ENCODE measurements at regions not wholly inside any gene's neighbourhood (a gene's known extent, or its start where the extent isn't known, plus 50 kb on each side); places are given as distances from the start of the nearest gene placed in this dataset.
"Not testable (repeated sequence)": the region's sequence is repeated elsewhere in the genome, so short reads cannot be mapped to it uniquely, and the experiment has no call there.

- no peak for DNase-seq (ENCODE audit: low spot score)
These were observed 211.9 kb upstream of the PRICKLE2 start for GRCh38 chr3:64437131-64437530.

GRCh38 chr3:64435023-64435422, 209.8 kb upstream of the PRICKLE2 start:
- not testable (repeated sequence) for DNase-seq (ENCODE audit: low spot score)

GRCh38 chr3:64432870-64433269, 207.6 kb upstream of the PRICKLE2 start:
- no peak for DNase-seq (ENCODE audit: low spot score)

GRCh38 chr3:64431526-64432091, 206.3 kb upstream of the PRICKLE2 start:
- no peak for DNase-seq (ENCODE audit: low spot score)

- DNase-seq (ENCODE audit: low spot score) = no peak
These were observed 202.4 kb upstream of the PRICKLE2 start for GRCh38 chr3:64427671-64428070.

- DNase-seq (ENCODE audit: low spot score) = no peak
These were observed 201.3 kb upstream of the PRICKLE2 start for GRCh38 chr3:64426551-64426950.

- no peak for DNase-seq (ENCODE audit: low spot score)
These were observed 197.7 kb upstream of the PRICKLE2 start for GRCh38 chr3:64422932-64423331.

- DNase-seq (ENCODE audit: low spot score) = no peak
These were observed 196.9 kb upstream of the PRICKLE2 start for GRCh38 chr3:64422192-64422591.

- DNase-seq (ENCODE audit: low spot score) = no peak
These were observed 192.6 kb upstream of the PRICKLE2 start for GRCh38 chr3:64417816-64418215.

- DNase-seq (ENCODE audit: low spot score) = no peak
These were observed 188.8 kb upstream of the PRICKLE2 start for GRCh38 chr3:64414043-64414442.

GRCh38 chr3:64411101-64411500, 185.8 kb upstream of the PRICKLE2 start:
- no peak for DNase-seq (ENCODE audit: low spot score)

GRCh38 chr3:64410226-64410625, 185.0 kb upstream of the PRICKLE2 start:
- DNase-seq (ENCODE audit: low spot score) = no peak

GRCh38 chr3:64408770-64409169, 183.5 kb upstream of the PRICKLE2 start:
- DNase-seq (ENCODE audit: low spot score) = no peak

GRCh38 chr3:64406271-64406670, 181.0 kb upstream of the PRICKLE2 start:
- no peak for DNase-seq (ENCODE audit: low spot score)

GRCh38 chr3:64405211-64405835, 180.1 kb upstream of the PRICKLE2 start:
- no peak for DNase-seq (ENCODE audit: low spot score)

GRCh38 chr3:64400706-64401105, 175.4 kb upstream of the PRICKLE2 start:
- no peak for DNase-seq (ENCODE audit: low spot score)

- peak; percentile 34 for DNase-seq (ENCODE audit: low spot score)
These were observed 174.0 kb upstream of the PRICKLE2 start for GRCh38 chr3:64399205-64399800.

- DNase-seq (ENCODE audit: low spot score) = no peak
These were observed 173.2 kb upstream of the PRICKLE2 start for GRCh38 chr3:64398476-64398875.

- no peak for DNase-seq (ENCODE audit: low spot score)
These were observed 172.7 kb upstream of the PRICKLE2 start for GRCh38 chr3:64398006-64398405.

GRCh38 chr3:64397573-64397972, 172.3 kb upstream of the PRICKLE2 start:
- DNase-seq (ENCODE audit: low spot score) = no peak

GRCh38 chr3:64395490-64395889, 170.2 kb upstream of the PRICKLE2 start:
- DNase-seq (ENCODE audit: low spot score) = no peak

GRCh38 chr3:64393193-64393592, 167.9 kb upstream of the PRICKLE2 start:
- no peak for DNase-seq (ENCODE audit: low spot score)

GRCh38 chr3:64392001-64392400, 166.7 kb upstream of the PRICKLE2 start:
- DNase-seq (ENCODE audit: low spot score) = no peak

- no peak for DNase-seq (ENCODE audit: low spot score)
These were observed 165.6 kb upstream of the PRICKLE2 start for GRCh38 chr3:64390893-64391292.

All from cerebellar cortex (tissue), 1 donor.